GM21786 (cell line): ENCODE measurements at regions not wholly inside any gene's neighbourhood (a gene's known extent, or its start where the extent isn't known, plus 50 kb on each side); places are given as distances from the start of the nearest gene placed in this dataset.

ENCODE experiments used
- ATAC-seq: cut with Tn5 transposase; IDR thresholded peaks from one replicate; pipeline ENCODE4 v1.9.1; 2021; ENCODE audit not compliant: unreplicated experiment

- ATAC-seq, result no peak
These were observed 742.7 kb downstream of the VRK1 start for GRCh38 chr14:97539884-97540283.

GRCh38 chr14:97543221-97543620 is 746.0 kb downstream of the VRK1 start:
- ATAC-seq, result no peak

GRCh38 chr14:97543816-97544215 is 746.6 kb downstream of the VRK1 start:
- no peak for ATAC-seq

GRCh38 chr14:97544571-97544970 is 747.4 kb downstream of the VRK1 start:
- ATAC-seq, result no peak

GRCh38 chr14:97546491-97547230 is 749.5 kb downstream of the VRK1 start:
- no peak for ATAC-seq

- ATAC-seq, result no peak
These were observed 753.3 kb downstream of the VRK1 start for GRCh38 chr14:97550463-97550862.

- ATAC-seq, result no peak
These were observed 757.4 kb downstream of the VRK1 start for GRCh38 chr14:97554597-97554996.

- ATAC-seq, result no peak
These were observed 767.2 kb downstream of the VRK1 start for GRCh38 chr14:97564334-97564733.

- no peak for ATAC-seq
These were observed 774.0 kb downstream of the VRK1 start for GRCh38 chr14:97571201-97571600.

- no peak for ATAC-seq
These were observed 774.8 kb downstream of the VRK1 start for GRCh38 chr14:97571866-97572555.

GRCh38 chr14:97572583-97573458 is 775.6 kb downstream of the VRK1 start:
- no peak for ATAC-seq

- ATAC-seq, result no peak
These were observed 778.5 kb downstream of the VRK1 start for GRCh38 chr14:97575677-97576076.

- no peak for ATAC-seq
These were observed 781.9 kb downstream of the VRK1 start for GRCh38 chr14:97578982-97579548.

GRCh38 chr14:97581016-97581415 is 783.8 kb downstream of the VRK1 start:
- no peak for ATAC-seq

- no peak for ATAC-seq
These were observed 784.8 kb downstream of the VRK1 start for GRCh38 chr14:97582022-97582421.

GRCh38 chr14:97584528-97584927 is 787.3 kb downstream of the VRK1 start:
- no peak for ATAC-seq

- ATAC-seq, result no peak
These were observed 795.3 kb downstream of the VRK1 start for GRCh38 chr14:97592341-97592980.

- no peak for ATAC-seq
These were observed 797.1 kb downstream of the VRK1 start for GRCh38 chr14:97594306-97594705.

- no peak for ATAC-seq
These were observed 805.4 kb downstream of the VRK1 start for GRCh38 chr14:97602438-97603117.

GRCh38 chr14:97603201-97603600 is 806.0 kb downstream of the VRK1 start:
- no peak for ATAC-seq
